ENCODE measurements at regions not wholly inside any gene's neighbourhood (a gene's known extent, or its start where the extent isn't known, plus 50 kb on each side); places are given as distances from the start of the nearest gene placed in this dataset.

DNA sequence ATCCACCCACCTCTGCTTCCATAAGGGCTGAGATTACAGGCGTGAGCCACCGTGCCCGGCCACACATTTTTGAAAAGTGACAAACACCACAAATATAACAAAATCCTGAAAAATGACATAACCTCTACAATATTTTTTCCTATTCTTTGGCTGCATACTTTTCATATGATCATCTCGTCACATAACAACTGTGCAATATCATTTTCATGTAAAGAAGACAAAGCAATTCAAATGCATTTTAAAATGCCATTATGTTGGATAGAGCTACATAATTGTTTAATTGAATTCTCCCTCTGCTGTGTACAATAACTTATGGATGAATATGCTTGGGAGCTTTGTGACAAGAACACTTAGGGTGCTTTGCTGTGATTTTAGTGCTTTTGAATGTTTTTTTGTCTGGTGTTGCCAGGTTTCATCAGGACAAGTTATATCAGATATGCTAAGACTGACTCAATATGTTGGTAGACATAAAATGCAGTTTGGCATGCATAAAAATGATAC, 132.9 kb downstream of the CHIC2 start:
- BruUV-seq (replicated peaks) = no TSS peak
- Histone ChIP-seq H3K9ac (ENCODE audit: low read length) (no peak overlapping the region), H3K4me3 (replicated peaks in 1 of 2; ENCODE audit: low read depth in 1 of 2, low read length in 2 of 2) (no peak overlapping the region), H2AFZ (ENCODE audit: low read depth, low read length, poor library complexity, severe bottlenecking) (no peak overlapping the region), H4K20me1 (ENCODE audit: insufficient read depth) (no peaks in the 10 kb centered on the region), H3K9me2 (ENCODE audit: insufficient read depth) (no peaks in the 10 kb centered on the region), H3K79me2 (ENCODE audit: insufficient read depth, low read length) (no peaks in the 10 kb centered on the region), H3K27me3 (ENCODE audit: insufficient read depth, low read length) (no peaks in the 10 kb centered on the region), H3K4me2 (ENCODE audit: low read length) (no peak overlapping the region), H3K27ac (ENCODE audit: low read depth, low read length) (no peak overlapping the region), H3K9me3 (ENCODE audit: control insufficient read depth in 1 of 2, insufficient read depth in 1 of 2, low read depth in 1 of 2, low read length in 2 of 2) (no peaks in the 10 kb centered on the region), H3K4me1 (ENCODE audit: control insufficient read depth in 1 of 2, insufficient read depth in 2 of 2, low read length in 2 of 2) (peaks cover 0 to 6% of the 10 kb centered on the region in 2 experiments; a peak in 1 of 4 replicates), H3K36me3 (ENCODE audit: control insufficient read depth in 1 of 2, insufficient read depth in 2 of 2, low read length in 2 of 2) (no peaks in the 10 kb centered on the region)
- CTCF ChIA-PET = interaction anchor here (0.6 to 5.0 kb wide), 9 partner anchors 12 to 303 kb away, joined by 3 to 64 read pairs (median 4); no protein-coding TSS in a partner anchor
- ATAC-seq = no peak
- RAD21 ChIA-PET (ENCODE audit: low non-redundant PET in 1 of 2, low total read pairs in 2 of 2, uncharacterized antibody in 2 of 2, unreplicated experiment in 2 of 2) = interaction anchor here in 1 of 2 experiments (0.6 to 1.1 kb wide), 3 partner anchors 261 to 302 kb away, joined by 3 to 5 read pairs (median 3); no protein-coding TSS in a partner anchor
- TF ChIP-seq POLR2A (IDR thresholded peaks at IDR 0.05; ENCODE audit: borderline replicate concordance, extremely low read depth, insufficient read depth, insufficient read length) (no peak), JUND (IDR thresholded peaks at IDR 0.05) (no peak), SRF (IDR thresholded peaks at IDR 0.05; ENCODE audit: low read depth) (no peak), ELF1 (IDR thresholded peaks at IDR 0.05; ENCODE audit: borderline replicate concordance, low read depth) (no peak), TCF7L2 (IDR thresholded peaks at IDR 0.05; ENCODE audit: borderline replicate concordance, extremely low read depth, insufficient read depth, insufficient read length) (no peak), ZFX (IDR thresholded peaks at IDR 0.05) (no peak), MAX (IDR thresholded peaks at IDR 0.05) (no peak), SP1 (IDR thresholded peaks at IDR 0.05; ENCODE audit: low read depth) (no peak)
- TF ChIP-seq, protein P1, sequence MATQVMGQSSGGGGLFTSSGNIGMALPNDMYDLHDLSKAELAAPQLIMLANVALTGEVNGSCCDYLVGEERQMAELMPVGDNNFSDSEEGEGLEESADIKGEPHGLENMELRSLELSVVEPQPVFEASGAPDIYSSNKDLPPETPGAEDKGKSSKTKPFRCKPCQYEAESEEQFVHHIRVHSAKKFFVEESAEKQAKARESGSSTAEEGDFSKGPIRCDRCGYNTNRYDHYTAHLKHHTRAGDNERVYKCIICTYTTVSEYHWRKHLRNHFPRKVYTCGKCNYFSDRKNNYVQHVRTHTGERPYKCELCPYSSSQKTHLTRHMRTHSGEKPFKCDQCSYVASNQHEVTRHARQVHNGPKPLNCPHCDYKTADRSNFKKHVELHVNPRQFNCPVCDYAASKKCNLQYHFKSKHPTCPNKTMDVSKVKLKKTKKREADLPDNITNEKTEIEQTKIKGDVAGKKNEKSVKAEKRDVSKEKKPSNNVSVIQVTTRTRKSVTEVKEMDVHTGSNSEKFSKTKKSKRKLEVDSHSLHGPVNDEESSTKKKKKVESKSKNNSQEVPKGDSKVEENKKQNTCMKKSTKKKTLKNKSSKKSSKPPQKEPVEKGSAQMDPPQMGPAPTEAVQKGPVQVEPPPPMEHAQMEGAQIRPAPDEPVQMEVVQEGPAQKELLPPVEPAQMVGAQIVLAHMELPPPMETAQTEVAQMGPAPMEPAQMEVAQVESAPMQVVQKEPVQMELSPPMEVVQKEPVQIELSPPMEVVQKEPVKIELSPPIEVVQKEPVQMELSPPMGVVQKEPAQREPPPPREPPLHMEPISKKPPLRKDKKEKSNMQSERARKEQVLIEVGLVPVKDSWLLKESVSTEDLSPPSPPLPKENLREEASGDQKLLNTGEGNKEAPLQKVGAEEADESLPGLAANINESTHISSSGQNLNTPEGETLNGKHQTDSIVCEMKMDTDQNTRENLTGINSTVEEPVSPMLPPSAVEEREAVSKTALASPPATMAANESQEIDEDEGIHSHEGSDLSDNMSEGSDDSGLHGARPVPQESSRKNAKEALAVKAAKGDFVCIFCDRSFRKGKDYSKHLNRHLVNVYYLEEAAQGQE (IDR thresholded peaks at IDR 0.05; ENCODE audit: low read depth) = no peak
- intact Hi-C loops (cut with micrococcal nuclease) = no loop called here
- POLR2A ChIA-PET = no interaction called here
- no peak for DNase-seq (ENCODE audit: low read depth, low spot score)

Data from HCT116 (cell line).